ENCODE measurements at regions not wholly inside any gene's neighbourhood (a gene's known extent, or its start where the extent isn't known, plus 50 kb on each side); places are given as distances from the start of the nearest gene placed in this dataset.

GRCh38 chr13:67557118-67557517, 327.0 kb upstream of the PCDH9 start:
- no peaks in the 10 kb centered on the region for H4K20me1 ChIP-seq (ENCODE audit: control insufficient read depth, insufficient read depth, low read depth, low read length)

DNA sequence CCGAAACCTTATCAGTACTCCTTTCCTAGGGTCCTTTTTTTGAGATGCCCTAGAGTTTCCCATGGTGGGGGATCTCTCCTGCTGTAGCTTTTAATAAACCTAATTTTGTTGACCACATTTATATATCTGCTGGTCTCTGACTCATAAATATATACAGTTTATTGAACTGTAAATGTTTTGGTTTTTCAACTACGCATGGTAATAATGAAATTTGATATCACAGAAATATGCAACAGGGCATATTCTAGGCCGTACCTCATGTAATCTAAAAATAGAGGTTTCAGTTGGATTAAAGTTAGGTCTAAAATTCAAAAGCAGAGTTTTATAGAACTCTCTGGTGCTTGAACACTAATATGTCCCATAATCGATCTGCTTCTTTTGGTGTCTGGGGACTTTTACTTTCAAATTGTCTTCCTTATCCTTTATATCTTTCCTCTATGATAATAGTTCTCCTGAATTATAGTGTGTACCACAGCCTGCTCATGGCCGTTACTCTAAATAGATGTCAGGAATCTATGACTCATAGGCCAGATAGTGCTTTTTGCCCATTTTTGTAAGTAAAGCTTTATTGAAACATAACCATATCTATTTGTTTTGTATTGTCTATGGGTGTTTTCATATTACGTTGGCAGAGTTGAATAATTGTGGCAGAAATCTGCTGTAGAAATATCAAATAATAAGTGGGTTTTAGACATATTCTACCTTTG, 324.8 kb upstream of the PCDH9 start:
- Histone ChIP-seq H3K4me2 (ENCODE audit: low read length) (no peak overlapping the region), H3K27me3 (ENCODE audit: control insufficient read depth, low read length) (no peaks in the 10 kb centered on the region), H3K4me1 (ENCODE audit: control insufficient read depth, low read length) (no peaks in the 10 kb centered on the region), H3K9me3 (ENCODE audit: control insufficient read depth, insufficient read depth, low read length) (no peaks in the 10 kb centered on the region), H3F3A (ENCODE audit: control insufficient read depth, insufficient read depth) (no peaks in the 10 kb centered on the region), H4K20me1 (ENCODE audit: control insufficient read depth, insufficient read depth, low read depth, low read length) (no peaks in the 10 kb centered on the region), H3K79me2 (ENCODE audit: control insufficient read depth, low read length) (no peaks in the 10 kb centered on the region), H3K27ac (ENCODE audit: low read depth, low read length) (no peak overlapping the region), H3K9me2 (replicated peaks; ENCODE audit: control insufficient read depth, low read length) (no peaks in the 10 kb centered on the region), H3K4me3 (ENCODE audit: low read length) (no peak overlapping the region), H3K36me3 (ENCODE audit: control insufficient read depth, low read length) (no peaks in the 10 kb centered on the region)
- TF ChIP-seq, protein P1, sequence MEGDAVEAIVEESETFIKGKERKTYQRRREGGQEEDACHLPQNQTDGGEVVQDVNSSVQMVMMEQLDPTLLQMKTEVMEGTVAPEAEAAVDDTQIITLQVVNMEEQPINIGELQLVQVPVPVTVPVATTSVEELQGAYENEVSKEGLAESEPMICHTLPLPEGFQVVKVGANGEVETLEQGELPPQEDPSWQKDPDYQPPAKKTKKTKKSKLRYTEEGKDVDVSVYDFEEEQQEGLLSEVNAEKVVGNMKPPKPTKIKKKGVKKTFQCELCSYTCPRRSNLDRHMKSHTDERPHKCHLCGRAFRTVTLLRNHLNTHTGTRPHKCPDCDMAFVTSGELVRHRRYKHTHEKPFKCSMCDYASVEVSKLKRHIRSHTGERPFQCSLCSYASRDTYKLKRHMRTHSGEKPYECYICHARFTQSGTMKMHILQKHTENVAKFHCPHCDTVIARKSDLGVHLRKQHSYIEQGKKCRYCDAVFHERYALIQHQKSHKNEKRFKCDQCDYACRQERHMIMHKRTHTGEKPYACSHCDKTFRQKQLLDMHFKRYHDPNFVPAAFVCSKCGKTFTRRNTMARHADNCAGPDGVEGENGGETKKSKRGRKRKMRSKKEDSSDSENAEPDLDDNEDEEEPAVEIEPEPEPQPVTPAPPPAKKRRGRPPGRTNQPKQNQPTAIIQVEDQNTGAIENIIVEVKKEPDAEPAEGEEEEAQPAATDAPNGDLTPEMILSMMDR (IDR thresholded peaks at IDR 0.05; ENCODE audit: low read depth, low read length, poor library complexity, severe bottlenecking): no peak
- TF ChIP-seq EZH2phosphoT487 (IDR thresholded peaks at IDR 0.05; ENCODE audit: borderline replicate concordance, low read length): no peak

More at GRCh38 chr13:67557118-67557517, 327.0 kb upstream of the PCDH9 start:
- Histone ChIP-seq H3K4me2 (ENCODE audit: low read length) (no peak overlapping the region), H3K27ac (ENCODE audit: low read depth, low read length) (no peak overlapping the region), H3K4me1 (ENCODE audit: control insufficient read depth, low read length) (no peaks in the 10 kb centered on the region), H3F3A (ENCODE audit: control insufficient read depth, insufficient read depth) (no peaks in the 10 kb centered on the region), H3K79me2 (ENCODE audit: control insufficient read depth, low read length) (no peaks in the 10 kb centered on the region), H3K9me3 (ENCODE audit: control insufficient read depth, insufficient read depth, low read length) (no peaks in the 10 kb centered on the region), H3K9me2 (replicated peaks; ENCODE audit: control insufficient read depth, low read length) (no peaks in the 10 kb centered on the region), H3K27me3 (ENCODE audit: control insufficient read depth, low read length) (no peaks in the 10 kb centered on the region), H3K36me3 (ENCODE audit: control insufficient read depth, low read length) (no peaks in the 10 kb centered on the region), H3K4me3 (ENCODE audit: low read length) (no peak overlapping the region)
- TF ChIP-seq, protein P1 (IDR thresholded peaks at IDR 0.05; ENCODE audit: low read depth, low read length, poor library complexity, severe bottlenecking): no peak
- TF ChIP-seq EZH2phosphoT487 (IDR thresholded peaks at IDR 0.05; ENCODE audit: borderline replicate concordance, low read length): no peak

GRCh38 chr13:67554286-67554685, 324.1 kb upstream of the PCDH9 start:
- no peaks in the 10 kb centered on the region for H3K4me1 ChIP-seq (ENCODE audit: control insufficient read depth, low read length)
- no peak overlapping the region for H3K4me2 ChIP-seq (ENCODE audit: low read length)
- H3K4me3 ChIP-seq (ENCODE audit: low read length): no peak overlapping the region
- TF ChIP-seq, protein P1 (IDR thresholded peaks at IDR 0.05; ENCODE audit: low read depth, low read length, poor library complexity, severe bottlenecking): no peak
- no peak for TF ChIP-seq EZH2phosphoT487 (IDR thresholded peaks at IDR 0.05; ENCODE audit: borderline replicate concordance, low read length)
- no peaks in the 10 kb centered on the region for H3F3A ChIP-seq (ENCODE audit: control insufficient read depth, insufficient read depth)
- H3K27ac ChIP-seq (ENCODE audit: low read depth, low read length): no peak overlapping the region
- H3K79me2 ChIP-seq (ENCODE audit: control insufficient read depth, low read length): no peaks in the 10 kb centered on the region
- H3K9me2 ChIP-seq (replicated peaks; ENCODE audit: control insufficient read depth, low read length): no peaks in the 10 kb centered on the region
- no peaks in the 10 kb centered on the region for H4K20me1 ChIP-seq (ENCODE audit: control insufficient read depth, insufficient read depth, low read depth, low read length)
- no peaks in the 10 kb centered on the region for H3K36me3 ChIP-seq (ENCODE audit: control insufficient read depth, low read length)
- no peaks in the 10 kb centered on the region for H3K27me3 ChIP-seq (ENCODE audit: control insufficient read depth, low read length)
- H3K9me3 ChIP-seq (ENCODE audit: control insufficient read depth, insufficient read depth, low read length): no peaks in the 10 kb centered on the region

All from DOHH2 (cell line).